ENCODE measurements at regions not wholly inside any gene's neighbourhood (a gene's known extent, or its start where the extent isn't known, plus 50 kb on each side); places are given as distances from the start of the nearest gene placed in this dataset.

- H3K9me2 ChIP-seq (replicated peaks; ENCODE audit: low read depth, low read length) = no peaks in the 10 kb centered on the region
- H3K4me2 ChIP-seq (ENCODE audit: low read depth, low read length, poor library complexity, severe bottlenecking) = no peak overlapping the region
- H4K20me1 ChIP-seq (ENCODE audit: insufficient read depth, low read length, poor library complexity, severe bottlenecking) = no peaks in the 10 kb centered on the region
- no peaks in the 10 kb centered on the region for H3K9me3 ChIP-seq (ENCODE audit: insufficient read depth, low read depth, low read length)
- no peaks in the 10 kb centered on the region for H3F3A ChIP-seq (ENCODE audit: low read depth)
- no peak overlapping the region for H3K9ac ChIP-seq (ENCODE audit: low read depth, low read length, poor library complexity, severe bottlenecking)
- H3K4me1 ChIP-seq (ENCODE audit: insufficient read depth, low read length, poor library complexity, severe bottlenecking) = no peaks in the 10 kb centered on the region
- H2AFZ ChIP-seq (ENCODE audit: low read length) = no peak overlapping the region
- no peaks in the 10 kb centered on the region for H3K36me3 ChIP-seq (ENCODE audit: insufficient read depth, low read length)
- no peaks in the 10 kb centered on the region for H3K27me3 ChIP-seq (ENCODE audit: insufficient read depth, low read length, poor library complexity, severe bottlenecking)
- no peak for TF ChIP-seq CTCF (conservative IDR thresholded peaks at IDR 0.05; ENCODE audit: low read length)
- no peak for TF ChIP-seq EZH2phosphoT487 (IDR thresholded peaks at IDR 0.05; ENCODE audit: borderline replicate concordance)
- H3K79me2 ChIP-seq (ENCODE audit: insufficient read depth, low read length) = no peaks in the 10 kb centered on the region
- no peak overlapping the region for H3K4me3 ChIP-seq (ENCODE audit: low read length, poor library complexity, severe bottlenecking)
These were observed 200.6 kb downstream of the AEBP2 start for GRCh38 chr12:19639781-19640415.

DNA sequence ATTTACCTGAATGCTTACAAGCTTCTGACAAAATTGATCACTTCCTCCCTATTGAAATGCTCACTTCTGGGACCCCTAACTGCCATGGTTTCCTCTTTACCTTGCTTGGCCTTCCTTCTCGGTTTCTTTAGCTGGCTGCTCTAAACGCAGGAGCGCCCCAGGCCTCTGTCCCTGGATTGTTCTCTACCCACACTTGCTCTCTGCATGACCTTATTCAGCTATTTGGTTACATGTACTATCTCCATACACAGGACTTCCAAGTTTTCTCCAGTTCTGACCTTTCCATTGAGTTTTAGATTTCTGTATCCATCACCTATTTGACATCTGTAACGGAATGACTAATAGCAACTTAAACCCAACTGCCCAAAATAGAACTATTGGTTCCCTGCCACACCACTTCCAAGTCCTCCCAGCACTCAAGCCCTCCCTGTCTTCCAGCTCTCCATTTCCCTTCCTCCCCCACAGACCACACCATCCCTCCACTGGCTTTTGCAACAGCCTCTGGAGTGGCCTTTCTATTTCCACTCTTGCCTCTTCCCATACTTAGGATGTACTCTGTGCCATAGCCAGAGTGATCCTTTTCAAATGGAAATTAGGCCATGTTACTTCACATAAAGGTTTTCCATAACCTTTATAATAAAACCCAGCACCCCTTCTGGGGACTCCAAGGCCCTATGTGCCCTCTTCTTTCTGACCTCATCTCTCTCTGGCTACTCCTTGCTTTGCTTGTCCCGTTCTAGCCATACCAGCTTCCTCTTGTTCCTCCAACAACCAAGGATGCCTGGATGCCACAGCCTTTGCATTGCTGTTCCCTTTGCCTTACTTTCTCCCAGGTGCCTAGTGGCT, 202.2 kb downstream of the AEBP2 start:
- no peaks in the 10 kb centered on the region for H3K9me2 ChIP-seq (replicated peaks; ENCODE audit: low read depth, low read length)
- no peak overlapping the region for H3K4me3 ChIP-seq (ENCODE audit: low read length, poor library complexity, severe bottlenecking)
- no peaks in the 10 kb centered on the region for H3K4me1 ChIP-seq (ENCODE audit: insufficient read depth, low read length, poor library complexity, severe bottlenecking)
- no peaks in the 10 kb centered on the region for H3K36me3 ChIP-seq (ENCODE audit: insufficient read depth, low read length)
- H3K9me3 ChIP-seq (ENCODE audit: insufficient read depth, low read depth, low read length) = no peaks in the 10 kb centered on the region
- no peaks in the 10 kb centered on the region for H4K20me1 ChIP-seq (ENCODE audit: insufficient read depth, low read length, poor library complexity, severe bottlenecking)
- no peaks in the 10 kb centered on the region for H3K27me3 ChIP-seq (ENCODE audit: insufficient read depth, low read length, poor library complexity, severe bottlenecking)
- no peaks in the 10 kb centered on the region for H3F3A ChIP-seq (ENCODE audit: low read depth)
- no peaks in the 10 kb centered on the region for H3K79me2 ChIP-seq (ENCODE audit: insufficient read depth, low read length)
- H2AFZ ChIP-seq (ENCODE audit: low read length) = no peak overlapping the region
- TF ChIP-seq CTCF (conservative IDR thresholded peaks at IDR 0.05; ENCODE audit: low read length) (no peak), EZH2phosphoT487 (IDR thresholded peaks at IDR 0.05; ENCODE audit: borderline replicate concordance) (no peak)
- no peak overlapping the region for H3K4me2 ChIP-seq (ENCODE audit: low read depth, low read length, poor library complexity, severe bottlenecking)
- no peak overlapping the region for H3K9ac ChIP-seq (ENCODE audit: low read depth, low read length, poor library complexity, severe bottlenecking)

DNA sequence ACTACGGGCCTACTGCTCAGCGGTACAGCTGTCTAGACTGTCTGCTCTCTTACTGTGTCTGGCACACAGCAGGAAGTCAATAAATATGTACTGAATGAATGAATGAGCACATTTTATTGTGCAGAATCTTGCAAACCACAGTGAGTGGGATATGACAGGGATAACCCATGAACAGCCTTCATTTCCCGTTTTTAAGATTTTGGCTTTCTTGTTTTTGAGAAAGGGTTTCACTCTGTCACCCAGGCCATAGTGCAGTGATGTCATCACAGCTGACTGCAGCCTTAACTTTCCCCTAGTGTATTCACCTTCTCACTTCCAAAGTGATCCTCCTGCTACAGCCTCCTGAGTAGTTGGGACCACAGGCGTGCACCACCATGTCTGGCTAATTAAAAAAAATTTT, 203.1 kb downstream of the AEBP2 start:
- no peak overlapping the region for H2AFZ ChIP-seq (ENCODE audit: low read length)
- no peaks in the 10 kb centered on the region for H3K9me2 ChIP-seq (replicated peaks; ENCODE audit: low read depth, low read length)
- H3F3A ChIP-seq (ENCODE audit: low read depth) = no peaks in the 10 kb centered on the region
- no peaks in the 10 kb centered on the region for H3K27me3 ChIP-seq (ENCODE audit: insufficient read depth, low read length, poor library complexity, severe bottlenecking)
- TF ChIP-seq EZH2phosphoT487 (IDR thresholded peaks at IDR 0.05; ENCODE audit: borderline replicate concordance) (no peak), CTCF (conservative IDR thresholded peaks at IDR 0.05; ENCODE audit: low read length) (no peak)
- no peak overlapping the region for H3K4me3 ChIP-seq (ENCODE audit: low read length, poor library complexity, severe bottlenecking)
- no peak overlapping the region for H3K4me2 ChIP-seq (ENCODE audit: low read depth, low read length, poor library complexity, severe bottlenecking)
- H4K20me1 ChIP-seq (ENCODE audit: insufficient read depth, low read length, poor library complexity, severe bottlenecking) = no peaks in the 10 kb centered on the region
- H3K9me3 ChIP-seq (ENCODE audit: insufficient read depth, low read depth, low read length) = no peaks in the 10 kb centered on the region
- no peaks in the 10 kb centered on the region for H3K36me3 ChIP-seq (ENCODE audit: insufficient read depth, low read length)
- no peaks in the 10 kb centered on the region for H3K79me2 ChIP-seq (ENCODE audit: insufficient read depth, low read length)
- H3K9ac ChIP-seq (ENCODE audit: low read depth, low read length, poor library complexity, severe bottlenecking) = no peak overlapping the region
- H3K4me1 ChIP-seq (ENCODE audit: insufficient read depth, low read length, poor library complexity, severe bottlenecking) = no peaks in the 10 kb centered on the region
